ENCODE measurements at regions not wholly inside any gene's neighbourhood (a gene's known extent, or its start where the extent isn't known, plus 50 kb on each side); places are given as distances from the start of the nearest gene placed in this dataset.

DNA sequence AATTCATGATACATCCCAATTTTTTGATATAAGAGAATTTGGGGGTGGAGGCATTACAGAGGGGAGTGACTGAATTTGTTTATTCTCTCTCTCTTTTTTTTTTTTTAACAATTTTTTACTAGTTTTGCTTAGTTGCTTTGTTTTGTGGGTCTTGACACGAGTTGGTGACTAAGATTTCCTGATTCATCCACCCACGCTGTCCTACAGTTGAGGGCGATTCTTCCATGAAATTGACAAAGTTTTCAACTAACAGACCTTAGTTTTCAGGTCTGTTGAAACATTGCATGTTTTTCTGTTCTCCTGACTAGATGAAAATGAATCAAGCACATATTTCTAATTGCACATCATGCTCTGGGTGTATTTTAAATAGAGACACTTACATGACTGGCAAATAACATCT lies 613.8 kb downstream of the TFAP2B start:
- Histone ChIP-seq H3K4me3 (ENCODE audit: low read depth, low read length) (no peak overlapping the region), H3K9me3 (ENCODE audit: control insufficient read depth, insufficient read depth, low read depth, low read length) (no peaks in the 10 kb centered on the region), H3K9ac (ENCODE audit: low read length) (no peak overlapping the region), H3K27me3 (ENCODE audit: control insufficient read depth, insufficient read depth, low read length) (no peaks in the 10 kb centered on the region), H3K27ac (ENCODE audit: low read depth, low read length) (no peak overlapping the region), H3K36me3 (ENCODE audit: control insufficient read depth, insufficient read depth, low read length) (no peaks in the 10 kb centered on the region), H3K4me1 (ENCODE audit: control insufficient read depth, insufficient read depth, low read length) (no peaks in the 10 kb centered on the region)

DNA sequence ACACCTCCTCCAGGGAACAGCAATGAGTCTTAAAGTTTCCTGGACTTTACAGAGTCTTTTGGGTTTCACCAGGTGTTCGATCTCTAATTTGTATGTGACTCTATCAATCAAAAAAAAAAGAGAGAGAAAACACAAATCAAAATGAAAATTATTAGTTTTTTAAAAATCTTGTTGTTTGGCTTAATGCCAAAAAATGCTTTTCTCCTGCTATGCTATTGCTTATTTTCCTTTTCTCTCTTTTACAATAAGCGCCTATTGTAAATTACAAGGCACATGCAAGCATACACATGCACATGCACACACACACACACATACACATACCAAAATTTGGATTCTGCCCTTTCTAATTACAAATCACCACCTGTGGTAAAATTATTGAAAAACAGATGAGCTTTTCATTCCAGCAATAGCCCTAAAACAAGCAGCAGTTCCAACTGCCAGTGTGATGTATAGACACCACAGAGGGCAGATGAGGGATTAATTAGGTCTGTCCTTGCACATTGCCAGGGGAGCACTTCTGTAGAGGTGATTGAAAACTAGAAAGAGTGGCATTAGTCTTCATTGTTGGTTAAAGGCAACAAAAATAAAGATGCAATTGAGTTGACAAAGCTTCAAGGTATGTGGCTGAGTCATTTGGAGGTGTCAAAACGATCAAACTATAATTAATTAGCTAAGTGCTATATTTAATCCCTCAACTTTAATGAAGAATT lies 631.7 kb downstream of the TFAP2B start:
- Histone ChIP-seq H3K4me3 (ENCODE audit: low read depth, low read length) (no peak overlapping the region), H3K27ac (ENCODE audit: low read depth, low read length) (no peak overlapping the region), H3K9me3 (ENCODE audit: control insufficient read depth, insufficient read depth, low read depth, low read length) (no peaks in the 10 kb centered on the region), H3K9ac (ENCODE audit: low read length) (no peak overlapping the region), H3K4me1 (ENCODE audit: control insufficient read depth, insufficient read depth, low read length) (no peaks in the 10 kb centered on the region), H3K27me3 (ENCODE audit: control insufficient read depth, insufficient read depth, low read length) (no peaks in the 10 kb centered on the region), H3K36me3 (ENCODE audit: control insufficient read depth, insufficient read depth, low read length) (no peaks in the 10 kb centered on the region)

DNA sequence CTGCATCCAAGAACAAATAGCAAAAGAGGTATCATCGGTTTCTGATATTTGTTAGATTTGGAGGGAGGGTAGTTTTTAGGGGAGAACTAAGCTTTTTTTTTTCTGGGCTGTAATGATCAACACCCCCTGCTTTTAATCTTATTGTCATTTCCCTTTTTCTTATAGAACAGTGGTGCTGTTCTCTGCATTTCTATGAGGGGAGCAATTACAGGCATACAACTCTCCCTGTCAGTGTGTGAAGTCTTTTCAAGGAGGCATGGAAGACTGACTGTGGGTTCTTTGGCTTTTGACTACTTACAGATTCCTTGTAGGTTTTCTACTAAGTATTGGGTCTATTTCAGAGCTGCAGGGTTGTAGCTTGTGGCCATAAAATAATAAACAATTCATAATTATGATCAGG lies 632.3 kb downstream of the TFAP2B start:
- Histone ChIP-seq H3K27me3 (ENCODE audit: control insufficient read depth, insufficient read depth, low read length) (no peaks in the 10 kb centered on the region), H3K9ac (ENCODE audit: low read length) (no peak overlapping the region), H3K9me3 (ENCODE audit: control insufficient read depth, insufficient read depth, low read depth, low read length) (no peaks in the 10 kb centered on the region), H3K4me3 (ENCODE audit: low read depth, low read length) (no peak overlapping the region), H3K27ac (ENCODE audit: low read depth, low read length) (no peak overlapping the region), H3K4me1 (ENCODE audit: control insufficient read depth, insufficient read depth, low read length) (peaks cover under 1% of the 10 kb centered on the region), H3K36me3 (ENCODE audit: control insufficient read depth, insufficient read depth, low read length) (no peaks in the 10 kb centered on the region)

DNA sequence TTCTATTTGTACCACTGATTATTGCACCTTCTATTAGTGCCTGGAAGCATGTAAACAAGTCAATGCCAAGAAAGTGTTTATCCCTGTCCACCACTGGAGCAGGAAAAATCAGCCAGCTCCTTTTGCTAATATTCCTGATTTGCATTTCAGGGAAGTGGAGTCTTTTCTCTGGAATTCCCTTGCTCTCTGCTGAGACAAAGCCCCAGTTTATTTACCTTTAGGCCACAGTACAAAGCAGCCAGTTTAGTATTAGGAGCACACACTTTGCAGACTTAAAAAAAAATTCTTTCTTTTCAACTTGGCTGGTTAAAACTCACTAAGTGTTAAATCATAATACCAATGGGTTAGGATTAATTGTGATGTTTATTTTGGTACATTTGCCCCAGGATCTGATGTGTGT lies 631.1 kb downstream of the PKHD1 start:
- peaks cover 4% of the 10 kb centered on the region for H3K4me1 ChIP-seq (ENCODE audit: control insufficient read depth, insufficient read depth, low read length)
- no peaks in the 10 kb centered on the region for H3K27me3 ChIP-seq (ENCODE audit: control insufficient read depth, insufficient read depth, low read length)
- H3K4me3 ChIP-seq (ENCODE audit: low read depth, low read length) = no peak overlapping the region
- no peaks in the 10 kb centered on the region for H3K36me3 ChIP-seq (ENCODE audit: control insufficient read depth, insufficient read depth, low read length)
- no peak overlapping the region for H3K9ac ChIP-seq (ENCODE audit: low read length)
- H3K27ac ChIP-seq (ENCODE audit: low read depth, low read length) = no peak overlapping the region
- H3K9me3 ChIP-seq (ENCODE audit: control insufficient read depth, insufficient read depth, low read depth, low read length) = no peaks in the 10 kb centered on the region

- no peaks in the 10 kb centered on the region for H3K36me3 ChIP-seq (ENCODE audit: control insufficient read depth, insufficient read depth, low read length)
- no peaks in the 10 kb centered on the region for H3K9me3 ChIP-seq (ENCODE audit: control insufficient read depth, insufficient read depth, low read depth, low read length)
- H3K4me1 ChIP-seq (ENCODE audit: control insufficient read depth, insufficient read depth, low read length) = peaks cover 4% of the 10 kb centered on the region
- no peaks in the 10 kb centered on the region for H3K27me3 ChIP-seq (ENCODE audit: control insufficient read depth, insufficient read depth, low read length)
- H3K9ac ChIP-seq (ENCODE audit: low read length) = no peak overlapping the region
- no peak overlapping the region for H3K27ac ChIP-seq (ENCODE audit: low read depth, low read length)
- no peak overlapping the region for H3K4me3 ChIP-seq (ENCODE audit: low read depth, low read length)
Observed at GRCh38 chr6:51459958-51460357, 627.5 kb downstream of the PKHD1 start.

- Histone ChIP-seq H3K4me3 (ENCODE audit: low read depth, low read length) (no peak overlapping the region), H3K36me3 (ENCODE audit: control insufficient read depth, insufficient read depth, low read length) (no peaks in the 10 kb centered on the region), H3K27ac (ENCODE audit: low read depth, low read length) (no peak overlapping the region), H3K9ac (ENCODE audit: low read length) (no peak overlapping the region), H3K27me3 (ENCODE audit: control insufficient read depth, insufficient read depth, low read length) (no peaks in the 10 kb centered on the region), H3K9me3 (ENCODE audit: control insufficient read depth, insufficient read depth, low read depth, low read length) (no peaks in the 10 kb centered on the region), H3K4me1 (ENCODE audit: control insufficient read depth, insufficient read depth, low read length) (no peaks in the 10 kb centered on the region)
Observed at GRCh38 chr6:51462896-51463295, 624.5 kb downstream of the PKHD1 start.

- H3K36me3 ChIP-seq (ENCODE audit: control insufficient read depth, insufficient read depth, low read length) = no peaks in the 10 kb centered on the region
- no peaks in the 10 kb centered on the region for H3K27me3 ChIP-seq (ENCODE audit: control insufficient read depth, insufficient read depth, low read length)
- no peaks in the 10 kb centered on the region for H3K4me1 ChIP-seq (ENCODE audit: control insufficient read depth, insufficient read depth, low read length)
- H3K27ac ChIP-seq (ENCODE audit: low read depth, low read length) = no peak overlapping the region
- H3K9ac ChIP-seq (ENCODE audit: low read length) = no peak overlapping the region
- no peaks in the 10 kb centered on the region for H3K9me3 ChIP-seq (ENCODE audit: control insufficient read depth, insufficient read depth, low read depth, low read length)
- H3K4me3 ChIP-seq (ENCODE audit: low read depth, low read length) = no peak overlapping the region
Observed at GRCh38 chr6:51463321-51463720, 624.1 kb downstream of the PKHD1 start.

DNA sequence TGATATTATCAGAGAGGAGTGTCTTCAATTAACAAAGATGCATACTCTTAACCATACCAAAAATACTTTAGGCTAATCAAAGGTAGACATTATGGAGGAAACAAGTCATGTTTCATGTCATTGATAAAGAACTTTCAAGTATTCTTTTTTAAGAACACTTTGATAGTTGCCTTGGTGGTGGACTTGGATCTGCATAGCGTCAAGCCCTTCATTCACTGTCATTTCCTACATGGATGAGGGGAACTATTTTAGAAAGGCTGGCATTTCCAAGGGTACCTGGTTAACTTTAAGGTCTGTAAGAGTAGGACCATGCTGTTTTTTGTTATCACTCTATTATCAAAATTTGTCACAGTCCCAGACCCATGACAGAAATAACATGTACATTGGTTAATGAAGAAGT lies 622.5 kb downstream of the PKHD1 start:
- Histone ChIP-seq H3K36me3 (ENCODE audit: control insufficient read depth, insufficient read depth, low read length) (no peaks in the 10 kb centered on the region), H3K9ac (ENCODE audit: low read length) (no peak overlapping the region), H3K4me1 (ENCODE audit: control insufficient read depth, insufficient read depth, low read length) (no peaks in the 10 kb centered on the region), H3K9me3 (ENCODE audit: control insufficient read depth, insufficient read depth, low read depth, low read length) (no peaks in the 10 kb centered on the region), H3K27ac (ENCODE audit: low read depth, low read length) (no peak overlapping the region), H3K27me3 (ENCODE audit: control insufficient read depth, insufficient read depth, low read length) (no peaks in the 10 kb centered on the region), H3K4me3 (ENCODE audit: low read depth, low read length) (no peak overlapping the region)

DNA sequence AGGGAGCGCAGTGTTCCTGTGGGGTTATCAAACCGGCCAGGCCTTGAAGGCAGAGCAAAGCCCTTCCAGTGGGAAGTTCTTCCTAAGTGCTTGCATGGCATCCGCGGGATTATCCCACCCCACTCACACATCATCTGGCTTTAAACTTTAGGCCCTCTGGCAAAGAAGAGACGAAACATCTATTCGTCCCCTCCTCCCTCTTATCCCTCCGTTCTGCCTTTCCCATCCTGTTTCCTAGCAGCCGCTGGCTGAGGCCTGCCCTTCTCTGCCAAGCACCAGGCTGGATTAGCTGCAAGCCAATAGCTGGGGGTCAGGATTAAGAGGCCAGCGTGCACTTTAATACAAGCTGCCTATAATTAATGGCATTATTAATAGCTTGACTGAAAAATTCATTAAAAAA lies 621.0 kb downstream of the PKHD1 start:
- no peaks in the 10 kb centered on the region for H3K36me3 ChIP-seq (ENCODE audit: control insufficient read depth, insufficient read depth, low read length)
- H3K27ac ChIP-seq (ENCODE audit: low read depth, low read length) = no peak overlapping the region

GRCh38 chr6:51467231-51467952 lies 620.0 kb downstream of the PKHD1 start:
- no peaks in the 10 kb centered on the region for H3K4me1 ChIP-seq (ENCODE audit: control insufficient read depth, insufficient read depth, low read length)
- no peaks in the 10 kb centered on the region for H3K36me3 ChIP-seq (ENCODE audit: control insufficient read depth, insufficient read depth, low read length)
- H3K27me3 ChIP-seq (ENCODE audit: control insufficient read depth, insufficient read depth, low read length) = no peaks in the 10 kb centered on the region
- no peaks in the 10 kb centered on the region for H3K9me3 ChIP-seq (ENCODE audit: control insufficient read depth, insufficient read depth, low read depth, low read length)
- no peak overlapping the region for H3K9ac ChIP-seq (ENCODE audit: low read length)
- no peak overlapping the region for H3K27ac ChIP-seq (ENCODE audit: low read depth, low read length)
- no peak overlapping the region for H3K4me3 ChIP-seq (ENCODE audit: low read depth, low read length)

More for the DNA sequence above, 621.0 kb downstream of the PKHD1 start:
- H3K4me3 ChIP-seq (ENCODE audit: low read depth, low read length) = no peak overlapping the region
- H3K9ac ChIP-seq (ENCODE audit: low read length) = no peak overlapping the region
- no peaks in the 10 kb centered on the region for H3K27me3 ChIP-seq (ENCODE audit: control insufficient read depth, insufficient read depth, low read length)
- H3K9me3 ChIP-seq (ENCODE audit: control insufficient read depth, insufficient read depth, low read depth, low read length) = no peaks in the 10 kb centered on the region
- H3K4me1 ChIP-seq (ENCODE audit: control insufficient read depth, insufficient read depth, low read length) = no peaks in the 10 kb centered on the region

DNA sequence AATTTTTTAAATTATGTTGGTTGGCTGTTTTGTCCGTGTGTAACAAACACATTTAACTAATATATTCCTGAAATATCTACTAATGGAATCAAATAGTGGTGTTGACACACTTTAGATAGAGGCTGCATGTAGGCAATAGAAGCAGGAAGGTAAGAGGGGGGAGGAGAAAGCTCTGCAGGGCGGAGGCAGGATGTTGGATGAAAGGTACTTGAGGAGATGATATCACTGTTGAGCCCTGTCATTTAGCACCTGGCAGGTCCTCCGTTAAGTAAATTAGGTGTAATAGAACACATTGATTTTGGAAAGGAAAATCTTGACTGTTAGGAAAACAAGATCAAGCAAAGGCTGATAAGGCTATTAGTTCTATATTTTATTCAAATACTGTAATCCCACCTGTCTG lies 618.7 kb downstream of the PKHD1 start:
- no peaks in the 10 kb centered on the region for H3K36me3 ChIP-seq (ENCODE audit: control insufficient read depth, insufficient read depth, low read length)
- no peaks in the 10 kb centered on the region for H3K27me3 ChIP-seq (ENCODE audit: control insufficient read depth, insufficient read depth, low read length)
- H3K9me3 ChIP-seq (ENCODE audit: control insufficient read depth, insufficient read depth, low read depth, low read length) = no peaks in the 10 kb centered on the region
- 0 out of 2 replicates have a peak, but pooled peaks cover 2% of the 10 kb centered on the region for H3K4me1 ChIP-seq (ENCODE audit: control insufficient read depth, insufficient read depth, low read length)
- no peak overlapping the region for H3K4me3 ChIP-seq (ENCODE audit: low read depth, low read length)
- H3K9ac ChIP-seq (ENCODE audit: low read length) = no peak overlapping the region
- no peak overlapping the region for H3K27ac ChIP-seq (ENCODE audit: low read depth, low read length)
